IPS-20b (cell line): ENCODE measurements at regions not wholly inside any gene's neighbourhood (a gene's known extent, or its start where the extent isn't known, plus 50 kb on each side); places are given as distances from the start of the nearest gene placed in this dataset.
"Not testable (repeated sequence)": the region's sequence is repeated elsewhere in the genome, so short reads cannot be mapped to it uniquely, and the experiment has no call there.

ENCODE experiments used
- H3K27ac ChIP-seq: one replicate; pipeline ENCODE4 v1.5.1; 2013; ENCODE audit warnings: low read length
- H3K27me3 ChIP-seq: 2 replicates; pipeline ENCODE4 v1.6.1; 2013; ENCODE audit warnings: mild to moderate bottlenecking, low read length, inconsistent platforms; ENCODE audit not compliant: insufficient read depth
- H3K36me3 ChIP-seq: 2 replicates; pipeline ENCODE4 v1.6.1; 2013; ENCODE audit warnings: low read depth, mild to moderate bottlenecking, inconsistent platforms, low read length, moderate library complexity; ENCODE audit not compliant: insufficient read depth
- H3K4me1 ChIP-seq: 2 replicates; pipeline ENCODE4 v1.6.1; 2013; ENCODE audit warnings: mild to moderate bottlenecking, control low read depth, inconsistent platforms, low read length, moderate library complexity; ENCODE audit not compliant: insufficient read depth
- H3K4me3 ChIP-seq: 2 replicates; pipeline ENCODE4 v1.5.1; 2013; ENCODE audit warnings: mild to moderate bottlenecking, low read length, inconsistent platforms
- H3K9ac ChIP-seq: 2 replicates; pipeline ENCODE4 v1.6.1; 2013; ENCODE audit warnings: low read depth, mild to moderate bottlenecking, inconsistent platforms, low read length, moderate library complexity
- H3K9me3 ChIP-seq: 2 replicates; pipeline ENCODE4 v1.6.1; 2013; ENCODE audit warnings: mild to moderate bottlenecking, low read depth, low read length, inconsistent platforms; ENCODE audit not compliant: insufficient read depth

DNA sequence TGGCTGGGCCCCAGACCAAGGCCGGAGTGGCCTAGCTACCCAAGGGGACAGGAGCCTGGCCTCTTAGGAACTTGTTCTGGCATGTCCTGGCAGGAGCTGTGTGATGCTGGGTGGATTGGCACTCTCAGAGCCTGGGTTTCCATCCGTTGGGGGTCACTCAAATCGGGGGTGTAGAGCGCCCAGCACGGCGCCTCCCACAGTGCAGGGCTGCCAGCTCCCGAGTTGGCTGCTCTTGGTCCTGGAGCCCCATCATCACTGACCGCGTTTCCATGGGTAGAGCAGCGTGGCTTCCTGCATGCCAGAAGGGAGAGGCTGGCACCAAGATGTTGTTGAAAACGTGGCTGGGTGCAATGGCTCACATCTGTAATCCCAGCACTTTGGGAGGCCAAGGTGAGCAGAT lies 70.3 kb downstream of the UNCX start:
- no peaks in the 10 kb centered on the region for H3K9me3 ChIP-seq
- no peaks in the 10 kb centered on the region for H3K36me3 ChIP-seq
- no peak overlapping the region for H3K27ac ChIP-seq
- no peaks in the 10 kb centered on the region for H3K27me3 ChIP-seq
- no peak overlapping the region for H3K9ac ChIP-seq
- H3K4me1 ChIP-seq, result no peaks in the 10 kb centered on the region
- H3K4me3 ChIP-seq, result no peak overlapping the region

DNA sequence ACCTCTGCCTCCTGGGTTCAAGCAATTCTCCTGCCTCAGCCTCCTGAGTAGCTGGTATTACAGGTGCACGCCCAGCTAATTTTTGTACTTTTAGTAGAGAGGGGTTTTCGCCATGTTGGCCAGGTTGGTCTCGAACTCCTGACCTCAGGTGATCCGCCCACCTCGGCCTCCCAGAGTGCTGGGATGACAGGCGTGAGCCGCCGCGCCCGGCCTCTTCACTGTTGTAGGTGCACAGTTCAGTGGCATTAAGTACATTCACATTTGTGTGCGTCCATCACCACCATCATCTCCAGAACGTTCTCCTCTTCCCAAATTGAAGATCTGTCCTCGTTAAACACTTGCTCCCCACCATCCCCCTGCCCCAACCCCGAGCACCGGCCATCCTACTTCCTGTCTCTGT lies 71.3 kb downstream of the UNCX start:
- not testable (repeated sequence) for H3K9me3 ChIP-seq, H3K4me1 ChIP-seq, H3K27me3 ChIP-seq, H3K4me3 ChIP-seq, H3K36me3 ChIP-seq, H3K27ac ChIP-seq, H3K9ac ChIP-seq

- H3K4me1 ChIP-seq, result no peaks in the 10 kb centered on the region
- no peak overlapping the region for H3K27ac ChIP-seq
- no peak overlapping the region for H3K4me3 ChIP-seq
- no peaks in the 10 kb centered on the region for H3K36me3 ChIP-seq
- no peak overlapping the region for H3K9ac ChIP-seq
- H3K27me3 ChIP-seq, result no peaks in the 10 kb centered on the region
- no peaks in the 10 kb centered on the region for H3K9me3 ChIP-seq
Measured at GRCh38 chr7:1305873-1306272, 73.2 kb downstream of the UNCX start.

DNA sequence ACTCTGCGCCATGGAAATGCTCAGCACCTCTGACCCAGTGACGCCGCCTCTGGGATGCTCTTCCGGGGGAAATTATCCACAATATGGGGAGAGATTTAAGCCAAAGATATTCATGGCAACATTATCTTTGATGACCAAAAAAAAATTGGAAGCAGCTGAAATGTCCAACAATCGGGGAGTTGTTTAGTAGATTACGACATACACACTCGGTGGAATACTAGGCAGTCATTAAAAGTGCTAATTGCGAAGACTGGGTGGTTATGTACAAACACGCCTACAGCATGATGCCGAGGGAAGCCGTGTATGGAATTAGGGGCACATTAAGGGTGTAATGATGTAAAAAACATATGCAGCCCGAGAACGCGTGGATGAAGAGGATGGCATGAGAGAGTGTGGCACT lies 75.2 kb downstream of the UNCX start:
- no peak overlapping the region for H3K27ac ChIP-seq

DNA sequence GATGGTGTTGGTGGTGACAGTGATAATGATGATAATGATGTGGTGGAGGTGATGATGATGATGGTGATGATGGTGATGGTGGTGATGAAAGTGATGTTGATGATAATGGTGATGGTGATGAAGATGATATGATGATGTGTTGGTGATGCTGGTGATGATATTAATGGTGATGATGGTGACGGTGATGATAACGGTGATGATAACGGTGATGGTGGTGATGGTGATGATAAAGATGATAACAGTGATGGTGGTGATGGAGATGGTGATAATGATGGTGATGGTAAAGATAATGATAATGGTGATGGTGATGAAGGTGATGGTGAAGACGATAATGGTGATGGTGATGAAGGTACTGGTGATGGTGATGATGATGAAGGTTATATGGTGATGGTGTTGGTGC lies 76.6 kb downstream of the UNCX start:
- H3K4me1 ChIP-seq, result no peaks in the 10 kb centered on the region
- H3K36me3 ChIP-seq, result no peaks in the 10 kb centered on the region
- no peak overlapping the region for H3K4me3 ChIP-seq
- H3K9me3 ChIP-seq, result no peaks in the 10 kb centered on the region
- H3K27ac ChIP-seq, result no peak overlapping the region
- H3K9ac ChIP-seq, result no peak overlapping the region
- H3K27me3 ChIP-seq, result no peaks in the 10 kb centered on the region

More for the DNA sequence above, 75.2 kb downstream of the UNCX start:
- no peak overlapping the region for H3K9ac ChIP-seq
- no peaks in the 10 kb centered on the region for H3K27me3 ChIP-seq
- H3K4me3 ChIP-seq, result no peak overlapping the region
- H3K4me1 ChIP-seq, result no peaks in the 10 kb centered on the region
- H3K9me3 ChIP-seq, result no peaks in the 10 kb centered on the region
- no peaks in the 10 kb centered on the region for H3K36me3 ChIP-seq

DNA sequence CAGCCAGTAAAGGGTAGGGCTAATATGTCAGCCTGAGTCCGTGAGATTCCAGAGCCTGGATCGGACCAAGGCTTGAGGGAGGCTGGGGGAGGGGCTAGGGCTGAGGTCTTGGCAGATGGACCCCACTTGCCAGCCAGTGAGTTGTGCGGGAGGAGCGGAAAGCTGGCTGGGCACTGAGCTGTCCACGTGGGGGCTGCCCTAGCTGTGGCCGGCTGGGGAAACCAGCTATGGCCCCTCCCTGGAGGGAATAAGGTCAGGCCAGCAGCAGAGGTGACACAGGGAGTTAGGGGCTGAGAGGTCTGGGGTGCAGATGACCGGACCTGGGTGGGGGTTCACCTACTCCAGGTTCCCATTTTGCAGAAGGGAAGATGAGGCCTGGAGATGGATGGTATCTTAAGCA lies 77.3 kb downstream of the UNCX start:
- Histone ChIP-seq H3K36me3 (no peaks in the 10 kb centered on the region), H3K27me3 (no peaks in the 10 kb centered on the region), H3K9ac (no peak overlapping the region), H3K9me3 (no peaks in the 10 kb centered on the region), H3K27ac (no peak overlapping the region), H3K4me3 (no peak overlapping the region), H3K4me1 (no peaks in the 10 kb centered on the region)

- Histone ChIP-seq H3K27me3 (no peaks in the 10 kb centered on the region), H3K9me3 (no peaks in the 10 kb centered on the region), H3K4me1 (no peaks in the 10 kb centered on the region), H3K36me3 (no peaks in the 10 kb centered on the region), H3K9ac (no peak overlapping the region), H3K27ac (no peak overlapping the region), H3K4me3 (no peak overlapping the region)
Measured at GRCh38 chr7:1310936-1311335, 78.3 kb downstream of the UNCX start.

DNA sequence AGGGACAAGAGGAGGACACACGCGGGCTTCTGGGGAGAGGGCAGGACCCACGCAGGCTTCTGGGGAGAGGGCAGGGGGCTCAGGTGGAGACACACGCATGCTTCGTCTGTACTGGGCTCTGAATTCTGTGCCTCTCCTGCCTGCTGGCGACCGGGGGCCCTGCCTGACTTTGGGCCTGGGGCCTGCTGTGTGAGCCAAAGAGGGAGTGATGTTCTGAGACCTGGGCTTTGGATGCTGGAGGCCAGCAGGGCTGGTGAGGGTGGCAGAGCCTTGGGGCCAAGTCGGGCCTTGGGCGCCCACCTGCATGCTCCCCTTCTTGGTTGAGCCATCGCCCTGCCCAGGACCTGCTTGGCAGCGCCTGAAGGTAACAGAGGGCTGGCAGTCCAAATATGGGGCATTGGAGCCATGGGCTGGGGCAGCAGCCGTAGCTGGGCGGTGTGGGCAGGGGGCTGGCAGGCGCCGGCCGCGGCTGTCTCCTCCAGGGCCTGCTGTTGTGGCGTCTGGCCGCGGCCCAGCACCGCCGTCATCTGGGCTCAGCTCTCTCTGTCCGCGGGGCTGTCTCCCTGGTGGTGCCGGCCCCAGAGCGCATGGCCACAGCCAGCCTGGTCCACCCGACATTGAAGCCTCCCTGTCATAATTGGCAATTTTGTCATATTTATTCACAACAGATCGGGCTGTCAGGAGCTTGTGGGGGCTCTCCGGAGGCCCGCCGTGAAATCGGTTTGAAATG lies 78.9 kb downstream of the UNCX start:
- Histone ChIP-seq H3K36me3 (no peaks in the 10 kb centered on the region), H3K4me1 (no peaks in the 10 kb centered on the region), H3K9me3 (no peaks in the 10 kb centered on the region), H3K27me3 (no peaks in the 10 kb centered on the region), H3K4me3 (no peak overlapping the region), H3K9ac (no peak overlapping the region), H3K27ac (no peak overlapping the region)

GRCh38 chr7:1312136-1313070 lies 79.7 kb downstream of the UNCX start:
- H3K27ac ChIP-seq, result no peak overlapping the region
- H3K4me3 ChIP-seq, result no peak overlapping the region
- no peaks in the 10 kb centered on the region for H3K27me3 ChIP-seq
- H3K9me3 ChIP-seq, result no peaks in the 10 kb centered on the region
- no peaks in the 10 kb centered on the region for H3K4me1 ChIP-seq
- no peak overlapping the region for H3K9ac ChIP-seq
- no peaks in the 10 kb centered on the region for H3K36me3 ChIP-seq

GRCh38 chr7:1313613-1314012 lies 80.9 kb downstream of the UNCX start:
- Histone ChIP-seq H3K9me3 (no peaks in the 10 kb centered on the region), H3K27me3 (no peaks in the 10 kb centered on the region), H3K4me1 (no peaks in the 10 kb centered on the region), H3K4me3 (no peak overlapping the region), H3K36me3 (no peaks in the 10 kb centered on the region), H3K9ac (no peak overlapping the region), H3K27ac (no peak overlapping the region)

DNA sequence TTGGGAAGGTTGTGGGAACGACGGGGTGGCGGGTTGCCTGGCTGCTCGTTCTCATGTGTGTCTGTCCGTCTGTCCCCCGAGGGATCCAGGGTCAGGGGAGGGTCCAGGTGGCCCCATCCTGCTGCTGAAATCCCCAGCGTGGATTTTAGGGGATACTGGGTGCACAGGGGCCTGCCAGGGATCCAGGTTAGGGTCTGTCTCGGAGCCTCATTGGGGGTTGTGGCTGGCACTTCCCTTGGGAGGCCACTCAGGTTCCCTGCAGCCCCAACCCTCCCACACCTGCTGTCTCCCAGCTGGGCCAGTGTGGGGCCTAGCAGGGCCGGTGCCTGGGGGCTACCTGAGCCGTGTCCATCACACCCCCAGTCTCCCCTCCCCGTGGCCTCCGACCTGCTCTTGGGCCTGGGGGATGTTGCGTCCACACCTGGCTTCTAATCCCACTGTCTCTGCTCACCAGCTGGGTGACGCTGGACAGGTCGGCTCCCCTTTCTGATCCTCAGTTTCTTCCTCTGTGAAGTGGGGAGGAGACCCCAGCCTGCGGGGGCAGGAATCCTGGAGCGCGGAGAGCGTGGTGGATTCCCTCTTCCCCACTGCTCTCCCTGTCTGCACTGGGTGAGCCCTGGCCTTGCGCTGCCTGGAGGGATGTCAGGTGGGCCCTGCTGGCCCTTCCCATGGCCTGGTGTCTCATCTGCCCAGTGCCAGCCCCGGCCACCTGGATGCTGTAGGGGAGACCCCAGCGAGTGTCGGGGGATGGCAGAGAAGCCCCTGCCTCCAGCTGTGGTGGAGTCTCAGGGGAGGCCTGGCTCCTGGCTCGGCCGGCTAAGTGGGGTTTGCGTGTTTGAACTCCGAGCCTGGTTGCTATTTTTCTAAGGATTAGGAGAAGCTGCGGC lies 81.6 kb downstream of the UNCX start:
- H3K9me3 ChIP-seq, result no peaks in the 10 kb centered on the region
- no peaks in the 10 kb centered on the region for H3K36me3 ChIP-seq
- no peaks in the 10 kb centered on the region for H3K27me3 ChIP-seq
- no peaks in the 10 kb centered on the region for H3K4me1 ChIP-seq
- H3K9ac ChIP-seq, result no peak overlapping the region
- H3K27ac ChIP-seq, result no peak overlapping the region
- H3K4me3 ChIP-seq, result no peak overlapping the region
